H1 (cell line): ENCODE measurements at regions not wholly inside any gene's neighbourhood (a gene's known extent, or its start where the extent isn't known, plus 50 kb on each side); places are given as distances from the start of the nearest gene placed in this dataset.

Source experiments
- CTCF ChIA-PET: fragments of 300-600 bp; sonication (Branson Sonifier 250); formaldehyde crosslinking; loops from one replicate; lab custom pipeline; 2021; ENCODE audit not compliant: partially characterized antibody; lab: Charles Lee
- POLR2A ChIA-PET: fragments of 300-600 bp; sonication (Branson Sonifier 250); formaldehyde crosslinking; loops from one replicate; lab custom pipeline; 2021; ENCODE audit warnings: inconsistent platforms; ENCODE audit not compliant: partially characterized antibody; lab: Charles Lee
- DNase-seq, 2 experiments: peaks; one replicate each; pipeline versions ENCODE4 v3.0.0 to v3.0.0-alpha.2; 2010 to 2022; ENCODE audit warnings: low spot score in 2 of 2, low read depth in 1 of 2, mixed read lengths in 1 of 2
- FAIRE-seq: peaks from 2 replicates; lab custom pipeline; 2011; peaks lifted over from hg19 to GRCh38; lab: Jason Lieb, UNC
- H2AFZ ChIP-seq: 2 replicates; pipeline ENCODE4 v1.8.1; 2012; ENCODE audit warnings: low read length, inconsistent platforms
- H2AK5ac ChIP-seq: 2 replicates; pipeline ENCODE4 v1.6.1; 2013; ENCODE audit warnings: low read depth, low read length
- H2BK120ac ChIP-seq: replicated peaks from 2 replicates; pipeline ENCODE3; 2013; ENCODE audit warnings: low read depth, low read length, inconsistent platforms
- H2BK12ac ChIP-seq: 2 replicates; pipeline ENCODE4 v1.6.1; 2013; ENCODE audit warnings: low read depth, low read length
- H2BK15ac ChIP-seq: 2 replicates; pipeline ENCODE4 v1.6.1; 2013; ENCODE audit warnings: low read length
- H2BK20ac ChIP-seq: 2 replicates; pipeline ENCODE4 v1.6.1; 2013; ENCODE audit warnings: low read length
- H2BK5ac ChIP-seq: 2 replicates; pipeline ENCODE4 v1.6.1; 2013; ENCODE audit warnings: low read depth, low read length
- H3K14ac ChIP-seq: 2 replicates; pipeline ENCODE4 v1.6.1; 2013; ENCODE audit warnings: inconsistent platforms; ENCODE audit not compliant: insufficient read length
- H3K18ac ChIP-seq: 2 replicates; pipeline ENCODE4 v1.6.1; 2013; ENCODE audit warnings: low read length; ENCODE audit errors: extremely low read depth
- H3K23ac ChIP-seq: 2 replicates; pipeline ENCODE4 v1.6.1; 2013; ENCODE audit warnings: inconsistent platforms; ENCODE audit not compliant: insufficient read length
- H3K23me2 ChIP-seq: 2 replicates; pipeline ENCODE4 v1.6.1; 2013; ENCODE audit warnings: low read depth, low read length
- H3K27ac ChIP-seq: 2 replicates; pipeline ENCODE4 v1.6.1; 2011; ENCODE audit warnings: low read depth, low read length, inconsistent platforms
- H3K27me3 ChIP-seq, 4 experiments: replicated peaks in 1 of 4; 1 replicate in 1 of 4; 2 replicates in 3 of 4; pipeline versions ENCODE4 v1.6.1 to v1.8.1; 2011 to 2013; ENCODE audit warnings: low read length in 3 of 4, mild to moderate bottlenecking in 3 of 4, inconsistent platforms in 2 of 4, mixed read lengths in 2 of 4, moderate library complexity in 1 of 4; ENCODE audit not compliant: control insufficient read depth in 3 of 4, insufficient read depth in 3 of 4; ENCODE audit errors: extremely low read depth in 1 of 4
- H3K36me3 ChIP-seq, 4 experiments: 2 replicates each; pipeline versions ENCODE4 v1.6.1 to v1.8.1; 2011 to 2013; ENCODE audit warnings: mild to moderate bottlenecking in 4 of 4, low read length in 3 of 4, moderate library complexity in 2 of 4, control low read depth in 1 of 4, inconsistent platforms in 1 of 4; ENCODE audit not compliant: insufficient read depth in 4 of 4, control insufficient read depth in 2 of 4
- H3K4ac ChIP-seq: replicated peaks from 2 replicates; pipeline ENCODE3; 2013; ENCODE audit warnings: low read length, low read depth, mixed read lengths, inconsistent platforms; ENCODE audit not compliant: insufficient read length
- H3K4me1 ChIP-seq, 4 experiments: replicated peaks in 1 of 4; 1 replicate in 1 of 4; 2 replicates in 3 of 4; pipeline versions ENCODE4 v1.6.1 to v1.8.1; 2011 to 2013; ENCODE audit warnings: low read length in 3 of 4, inconsistent platforms in 2 of 4, mixed read lengths in 1 of 4; ENCODE audit not compliant: insufficient read depth in 4 of 4, control insufficient read depth in 3 of 4
- H3K4me2 ChIP-seq, 2 experiments: 2 replicates each; pipeline versions ENCODE4 v1.6.1 to v1.8.1; 2011 to 2013; ENCODE audit warnings: low read depth in 2 of 2, low read length in 2 of 2, control low read depth in 1 of 2, inconsistent platforms in 1 of 2, mild to moderate bottlenecking in 1 of 2; ENCODE audit not compliant: insufficient read depth in 1 of 2
- H3K4me3 ChIP-seq, 4 experiments: fragments of 200-600, 300-600 bp in 1 of 4; sonication (generic), shearing (Covaris generic), sonication (Bioruptor Twin) in 1 of 4; 2 replicates each; pipeline versions ENCODE4 v1.5.1 to v1.8.1; 2011 to 2016; ENCODE audit warnings: low read length in 4 of 4, low read depth in 3 of 4, control low read depth in 2 of 4, inconsistent platforms in 2 of 4, mild to moderate bottlenecking in 2 of 4, mixed read lengths in 1 of 4, moderate library complexity in 1 of 4; ENCODE audit not compliant: insufficient read depth in 2 of 4; ENCODE audit errors: extremely low read depth in 1 of 4
- H3K56ac ChIP-seq: replicated peaks from 2 replicates; pipeline ENCODE3; 2013; ENCODE audit warnings: low read depth, mild to moderate bottlenecking, mixed read lengths, low read length, inconsistent platforms; ENCODE audit not compliant: insufficient read length
- H3K79me1 ChIP-seq: 2 replicates; pipeline ENCODE4 v1.6.1; 2013; ENCODE audit warnings: low read depth, low read length, control low read depth
- H3K79me2 ChIP-seq, 2 experiments: 2 replicates each; pipeline versions ENCODE4 v1.6.1 to v1.8.1; 2012 to 2013; ENCODE audit warnings: low read length in 2 of 2, mild to moderate bottlenecking in 2 of 2, inconsistent platforms in 1 of 2; ENCODE audit not compliant: insufficient read depth in 2 of 2, control insufficient read depth in 1 of 2
- H3K9ac ChIP-seq, 4 experiments: replicated peaks in 1 of 4; 1 replicate in 1 of 4; 2 replicates in 3 of 4; pipeline versions ENCODE4 v1.6.1 to v1.8.1; 2011 to 2013; ENCODE audit warnings: low read depth in 3 of 4, low read length in 3 of 4, control low read depth in 2 of 4, mild to moderate bottlenecking in 2 of 4, moderate library complexity in 2 of 4, inconsistent platforms in 1 of 4; ENCODE audit errors: extremely low read depth in 1 of 4
- H3K9me3 ChIP-seq, 2 experiments: 2 replicates each; pipeline versions ENCODE4 v1.6.1 to v1.8.1; 2012 to 2013; ENCODE audit warnings: mild to moderate bottlenecking in 2 of 2, moderate library complexity in 2 of 2, control low read depth in 1 of 2, inconsistent platforms in 1 of 2, low read depth in 1 of 2, low read length in 1 of 2, mixed read lengths in 1 of 2; ENCODE audit not compliant: insufficient read depth in 2 of 2
- H4K20me1 ChIP-seq, 2 experiments: replicated peaks in 1 of 2; 2 replicates each; pipeline versions ENCODE3 to v1.8.1; 2011 to 2013; ENCODE audit warnings: inconsistent platforms in 2 of 2, low read length in 2 of 2, mild to moderate bottlenecking in 1 of 2; ENCODE audit not compliant: insufficient read depth in 2 of 2, control insufficient read depth in 1 of 2
- H4K5ac ChIP-seq: 2 replicates; pipeline ENCODE4 v1.6.1; 2013; ENCODE audit warnings: low read length, low read depth, mixed read lengths, inconsistent platforms; ENCODE audit not compliant: insufficient read length
- H4K8ac ChIP-seq: 2 replicates; pipeline ENCODE4 v1.8.0; 2013; ENCODE audit warnings: mild to moderate bottlenecking, moderate library complexity, low read length, inconsistent platforms; ENCODE audit not compliant: insufficient read depth; ENCODE audit errors: extremely low read depth
- H4K91ac ChIP-seq: replicated peaks from 2 replicates; pipeline ENCODE3; 2013; ENCODE audit warnings: low read length, mixed read lengths, inconsistent platforms; ENCODE audit not compliant: insufficient read length
- ASH2L ChIP-seq: fragments of 200-600, 300-600 bp; sonication (generic); IDR thresholded peaks from one replicate; pipeline ENCODE4 v1.7.1; 2017; ENCODE audit warnings: low read length
- CBX5 ChIP-seq: fragments of 300-800, 300-1000 bp; sonication (generic); IDR thresholded peaks from 2 replicates; pipeline ENCODE4 v1.7.1; 2016; ENCODE audit warnings: antibody characterized with exemption, low read length, low read depth
- EZH2 ChIP-seq: fragments of 200-600 bp; sonication (generic); IDR thresholded peaks from 2 replicates; pipeline ENCODE4 v1.7.1; 2012; ENCODE audit warnings: low read depth, mild to moderate bottlenecking, moderate library complexity, low read length, inconsistent platforms; ENCODE audit not compliant: severe bottlenecking
- JUND ChIP-seq: IDR thresholded peaks from 2 replicates; pipeline ENCODE4 v1.6.1; 2011; ENCODE audit warnings: mild to moderate bottlenecking, improper control_type of control experiment, low read length
- MAX ChIP-seq: IDR thresholded peaks from 2 replicates; pipeline ENCODE4 v1.6.1; 2012; ENCODE audit warnings: inconsistent platforms
- SP1 ChIP-seq: IDR thresholded peaks from 2 replicates; pipeline ENCODE4 v1.6.1; 2011; ENCODE audit warnings: low read depth, low read length
- SP4 ChIP-seq: IDR thresholded peaks from 2 replicates; pipeline ENCODE4 v1.6.1; 2012; ENCODE audit warnings: low read length, inconsistent platforms
- TAF1 ChIP-seq: IDR thresholded peaks from 2 replicates; pipeline ENCODE4 v1.6.1; 2011; ENCODE audit warnings: mild to moderate bottlenecking, low read depth, low read length
- TCF12 ChIP-seq: IDR thresholded peaks from 2 replicates; pipeline ENCODE4 v1.6.1; 2011; ENCODE audit warnings: low read depth, mild to moderate bottlenecking, low read length
- TEAD4 ChIP-seq: IDR thresholded peaks from 2 replicates; pipeline ENCODE4 v1.6.1; 2012; ENCODE audit warnings: low read depth, low read length, inconsistent platforms, mixed read lengths
- WGBS, 2 experiments: shearing (Covaris generic) in 1 of 2; methylation state at CpG; one replicate each; pipeline versions ENCODE4 v1.1.6 to v1.1.7; 2013 to 2015; ENCODE audit warnings: low lambda C conversion rate in 2 of 2, mixed read lengths in 2 of 2, inconsistent platforms in 1 of 2, low coverage in 1 of 2, missing lambda C conversion rate in 1 of 2; ENCODE audit not compliant: insufficient replicate concordance in 2 of 2, insufficient coverage in 1 of 2, insufficient read length in 1 of 2; ENCODE audit errors: extremely low coverage in 1 of 2, missing lambda C conversion rate in 1 of 2; 5-methylcytosine and 5-hydroxymethylcytosine counted together
- TF ChIP-seq, protein P1 (sequence below), 3 experiments: IDR thresholded peaks; 1 replicate in 2 of 3; 2 replicates in 1 of 3; pipeline versions ENCODE4 v1.5.1 to v1.6.1; 2011; ENCODE audit warnings: low read length in 3 of 3, mild to moderate bottlenecking in 3 of 3, inconsistent platforms in 2 of 3, low read depth in 1 of 3, moderate library complexity in 1 of 3; ENCODE audit not compliant: insufficient read depth in 1 of 3; ENCODE audit errors: control extremely low read depth in 1 of 3

DNA sequence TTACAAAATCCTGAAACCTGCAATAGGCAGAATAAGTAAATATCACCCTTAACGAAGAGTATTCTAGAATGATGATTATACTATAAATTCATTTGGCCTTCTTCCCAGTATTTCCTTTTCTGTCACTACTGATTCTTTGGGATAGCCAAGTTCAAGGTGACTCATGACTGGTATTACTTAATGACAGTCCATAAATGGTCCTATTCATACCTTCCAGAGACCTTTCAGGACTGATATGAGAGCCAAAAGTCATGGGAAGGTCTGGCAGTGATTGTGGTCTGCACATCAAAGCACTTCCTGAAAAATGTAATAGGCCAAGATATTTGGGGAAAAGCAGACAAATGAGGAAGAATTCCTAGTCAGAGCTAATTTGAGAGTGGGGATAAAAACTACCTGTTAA is 239.6 kb upstream of the FAM47A start:
- CTCF ChIA-PET = no interaction called here
- WGBS, 2 experiments = 100% methylated on average over 1 of the region's 1 CpG; no CpG with 5 or more reads in 1 of the 2 experiments
- Histone ChIP-seq H3K4me2 (no peak overlapping the region), H3K9me3 (no peaks in the 10 kb centered on the region), H3K18ac (no peak overlapping the region), H2BK5ac (no peak overlapping the region), H3K23ac (no peak overlapping the region), H3K4me1 (no peaks in the 10 kb centered on the region), H3K36me3 (no peaks in the 10 kb centered on the region), H4K8ac (no peak overlapping the region), H3K23me2 (no peaks in the 10 kb centered on the region), H4K91ac (no peak overlapping the region), H3K56ac (no peak overlapping the region), H3K27me3 (no peaks in the 10 kb centered on the region), H3K27ac (no peak overlapping the region), H2BK15ac (no peak overlapping the region), H4K5ac (no peak overlapping the region), H4K20me1 (no peaks in the 10 kb centered on the region), H2BK12ac (no peak overlapping the region), H2AK5ac (no peak overlapping the region), H2BK20ac (no peak overlapping the region), H2BK120ac (no peak overlapping the region), H3K4me3 (no peak overlapping the region), H3K79me1 (no peaks in the 10 kb centered on the region), H2AFZ (no peak overlapping the region), H3K9ac (no peak overlapping the region), H3K4ac (no peak overlapping the region), H3K14ac (no peak overlapping the region), H3K79me2 (no peaks in the 10 kb centered on the region)
- DNase-seq (no peak), FAIRE-seq (no peak)
- TF ChIP-seq CBX5 (no peak), JUND (no peak), TAF1 (no peak), ASH2L (no peak), SP4 (no peak), SP1 (no peak), EZH2 (no peak), TEAD4 (no peak), TCF12 (no peak), MAX (no peak)
- TF ChIP-seq, protein P1, sequence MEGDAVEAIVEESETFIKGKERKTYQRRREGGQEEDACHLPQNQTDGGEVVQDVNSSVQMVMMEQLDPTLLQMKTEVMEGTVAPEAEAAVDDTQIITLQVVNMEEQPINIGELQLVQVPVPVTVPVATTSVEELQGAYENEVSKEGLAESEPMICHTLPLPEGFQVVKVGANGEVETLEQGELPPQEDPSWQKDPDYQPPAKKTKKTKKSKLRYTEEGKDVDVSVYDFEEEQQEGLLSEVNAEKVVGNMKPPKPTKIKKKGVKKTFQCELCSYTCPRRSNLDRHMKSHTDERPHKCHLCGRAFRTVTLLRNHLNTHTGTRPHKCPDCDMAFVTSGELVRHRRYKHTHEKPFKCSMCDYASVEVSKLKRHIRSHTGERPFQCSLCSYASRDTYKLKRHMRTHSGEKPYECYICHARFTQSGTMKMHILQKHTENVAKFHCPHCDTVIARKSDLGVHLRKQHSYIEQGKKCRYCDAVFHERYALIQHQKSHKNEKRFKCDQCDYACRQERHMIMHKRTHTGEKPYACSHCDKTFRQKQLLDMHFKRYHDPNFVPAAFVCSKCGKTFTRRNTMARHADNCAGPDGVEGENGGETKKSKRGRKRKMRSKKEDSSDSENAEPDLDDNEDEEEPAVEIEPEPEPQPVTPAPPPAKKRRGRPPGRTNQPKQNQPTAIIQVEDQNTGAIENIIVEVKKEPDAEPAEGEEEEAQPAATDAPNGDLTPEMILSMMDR (IDR thresholded peaks at IDR 0.05; ENCODE audit: control extremely low read depth in 1 of 3, insufficient read depth in 1 of 3, low read depth in 1 of 3, low read length in 3 of 3) = no peak
- POLR2A ChIA-PET = no interaction called here
